ENCODE measurements at regions not wholly inside any gene's neighbourhood (a gene's known extent, or its start where the extent isn't known, plus 50 kb on each side); places are given as distances from the start of the nearest gene placed in this dataset.
"Not testable (repeated sequence)": the region's sequence is repeated elsewhere in the genome, so short reads cannot be mapped to it uniquely, and the experiment has no call there.

DNA sequence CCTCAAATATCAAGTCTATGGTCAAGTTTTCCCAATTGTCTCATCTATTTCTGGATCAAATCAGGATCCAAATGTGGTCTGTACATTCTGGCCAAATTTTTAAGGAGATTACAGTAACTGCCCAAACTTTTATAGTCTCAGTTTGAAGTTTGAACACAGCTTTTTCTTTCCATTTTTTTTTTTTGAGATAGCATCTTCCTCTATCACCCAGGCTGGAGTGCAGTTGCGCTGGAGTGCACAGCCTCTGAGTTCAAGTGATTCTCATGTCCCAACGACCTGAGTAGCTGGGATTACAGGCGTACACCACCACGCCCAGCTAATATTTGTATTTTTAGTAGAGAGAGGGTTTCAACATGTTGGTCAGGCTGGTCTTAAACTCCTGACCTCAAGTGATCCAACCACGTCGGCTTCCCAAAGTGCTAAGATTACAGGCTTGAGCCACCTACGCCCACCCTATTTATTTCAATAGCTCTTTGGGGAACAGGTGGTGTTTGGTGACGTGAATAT is 84.9 kb upstream of the CARMIL1 start:
- no peaks in the 10 kb centered on the region for H3K36me3 Mint-ChIP-seq
- H3K27me3 Mint-ChIP-seq, result peaks cover 20% of the 10 kb centered on the region
- H3K4me3 Mint-ChIP-seq, result no peak overlapping the region
- no peak for ATAC-seq
- H3K27ac Mint-ChIP-seq, result no peak overlapping the region
- H3K9me3 Mint-ChIP-seq, result no peaks in the 10 kb centered on the region
- no peaks in the 10 kb centered on the region for H3K4me1 Mint-ChIP-seq

- no peaks in the 10 kb centered on the region for H3K4me1 Mint-ChIP-seq
- peaks cover 28% of the 10 kb centered on the region for H3K27me3 Mint-ChIP-seq
- no peaks in the 10 kb centered on the region for H3K36me3 Mint-ChIP-seq
- no peak overlapping the region for H3K27ac Mint-ChIP-seq
- no peak for ATAC-seq
- H3K9me3 Mint-ChIP-seq, result no peaks in the 10 kb centered on the region
- H3K4me3 Mint-ChIP-seq, result no peak overlapping the region
Observed at GRCh38 chr6:25196464-25196863, 82.7 kb upstream of the CARMIL1 start.

DNA sequence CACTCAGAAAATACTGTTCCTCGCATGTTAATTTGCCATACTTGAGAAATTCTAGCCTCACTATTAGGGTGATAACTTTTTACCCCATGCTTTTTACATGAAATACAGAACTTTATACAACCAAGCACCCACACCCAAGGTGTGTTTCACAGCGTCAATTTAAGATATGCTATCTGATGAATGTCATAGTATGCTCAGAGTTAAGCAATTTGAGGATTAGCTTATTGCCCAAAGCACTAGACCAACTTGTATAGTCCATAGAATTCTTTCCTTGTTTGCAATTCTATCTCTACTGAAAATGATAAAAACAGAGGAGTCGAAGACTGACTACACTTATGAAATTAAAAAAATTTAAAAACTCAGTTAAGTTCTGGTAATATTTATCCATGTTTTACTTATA is 82.1 kb upstream of the CARMIL1 start:
- Mint-ChIP-seq H3K36me3 (no peaks in the 10 kb centered on the region), H3K9me3 (no peaks in the 10 kb centered on the region), H3K27ac (no peak overlapping the region), H3K4me1 (no peaks in the 10 kb centered on the region), H3K4me3 (no peak overlapping the region), H3K27me3 (peaks cover 25% of the 10 kb centered on the region)
- no peak for ATAC-seq

GRCh38 chr6:25199544-25199943 is 79.6 kb upstream of the CARMIL1 start:
- H3K27me3 Mint-ChIP-seq, result peaks cover 8% of the 10 kb centered on the region
- H3K4me1 Mint-ChIP-seq, result no peaks in the 10 kb centered on the region
- peaks cover under 1% of the 10 kb centered on the region for H3K9me3 Mint-ChIP-seq
- no peak for ATAC-seq
- H3K27ac Mint-ChIP-seq, result no peak overlapping the region
- no peak overlapping the region for H3K4me3 Mint-ChIP-seq
- H3K36me3 Mint-ChIP-seq, result no peaks in the 10 kb centered on the region

DNA sequence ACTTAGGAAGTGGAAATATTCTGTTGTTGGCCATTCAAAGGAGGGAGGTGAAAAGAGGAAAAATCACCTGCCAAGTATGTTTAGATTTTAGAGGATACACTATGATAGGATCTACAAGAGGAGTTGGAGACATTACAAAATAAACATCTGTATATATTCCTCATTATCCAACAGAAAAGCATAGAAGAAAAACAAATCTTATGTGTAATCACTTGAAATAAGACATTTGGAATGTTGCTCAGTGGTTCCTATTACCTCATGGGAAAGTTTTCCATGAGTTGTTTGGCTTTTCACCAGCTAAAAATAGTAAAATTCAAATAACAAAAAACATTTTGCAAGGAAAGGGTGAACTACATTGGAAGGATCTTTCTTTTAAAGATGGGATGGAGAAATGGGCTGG is 76.7 kb upstream of the CARMIL1 start:
- no peak for ATAC-seq
- Mint-ChIP-seq H3K27ac (no peak overlapping the region), H3K4me3 (no peak overlapping the region), H3K4me1 (no peaks in the 10 kb centered on the region), H3K27me3 (peaks cover 24% of the 10 kb centered on the region), H3K36me3 (no peaks in the 10 kb centered on the region), H3K9me3 (peaks cover 2% of the 10 kb centered on the region)

GRCh38 chr6:25205629-25206028 is 73.5 kb upstream of the CARMIL1 start:
- no peak overlapping the region for H3K27ac Mint-ChIP-seq
- peaks cover 10% of the 10 kb centered on the region for H3K9me3 Mint-ChIP-seq
- no peaks in the 10 kb centered on the region for H3K36me3 Mint-ChIP-seq
- peaks cover 16% of the 10 kb centered on the region for H3K27me3 Mint-ChIP-seq
- H3K4me3 Mint-ChIP-seq, result no peak overlapping the region
- ATAC-seq, result no peak
- H3K4me1 Mint-ChIP-seq, result no peaks in the 10 kb centered on the region

GRCh38 chr6:25207453-25208155 is 71.6 kb upstream of the CARMIL1 start:
- not testable (repeated sequence) for H3K4me1 Mint-ChIP-seq, ATAC-seq, H3K36me3 Mint-ChIP-seq, H3K4me3 Mint-ChIP-seq, H3K27ac Mint-ChIP-seq
- Mint-ChIP-seq H3K9me3 (peaks cover 14% of the 10 kb centered on the region), H3K27me3 (peaks cover 16% of the 10 kb centered on the region)

- Mint-ChIP-seq H3K27ac (no peak overlapping the region), H3K27me3 (no peaks in the 10 kb centered on the region), H3K4me1 (no peaks in the 10 kb centered on the region), H3K4me3 (no peak overlapping the region), H3K9me3 (peaks cover 4% of the 10 kb centered on the region), H3K36me3 (no peaks in the 10 kb centered on the region)
- no peak for ATAC-seq
Observed at GRCh38 chr6:25215881-25216280, 63.3 kb upstream of the CARMIL1 start.

DNA sequence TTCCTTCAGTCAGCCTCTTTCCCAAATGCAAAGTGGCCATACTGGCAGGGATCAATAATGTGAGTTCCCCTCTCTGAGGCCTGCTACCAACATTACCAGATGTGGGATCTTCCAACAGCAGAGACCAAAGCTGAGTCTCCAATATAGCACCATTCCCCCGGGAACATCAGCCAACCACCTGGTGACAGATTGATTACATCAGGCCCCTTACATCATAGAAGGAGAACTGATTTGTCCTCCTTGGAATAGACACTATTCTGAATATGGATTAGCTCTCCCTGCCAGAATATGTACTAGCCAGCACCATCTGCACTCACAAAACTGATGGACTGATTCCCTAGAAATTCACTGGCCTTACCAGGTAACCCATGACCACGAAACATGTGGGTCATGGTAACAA is 61.9 kb upstream of the CARMIL1 start:
- no peak overlapping the region for H3K4me3 Mint-ChIP-seq
- no peak overlapping the region for H3K27ac Mint-ChIP-seq
- ATAC-seq, result no peak

DNA sequence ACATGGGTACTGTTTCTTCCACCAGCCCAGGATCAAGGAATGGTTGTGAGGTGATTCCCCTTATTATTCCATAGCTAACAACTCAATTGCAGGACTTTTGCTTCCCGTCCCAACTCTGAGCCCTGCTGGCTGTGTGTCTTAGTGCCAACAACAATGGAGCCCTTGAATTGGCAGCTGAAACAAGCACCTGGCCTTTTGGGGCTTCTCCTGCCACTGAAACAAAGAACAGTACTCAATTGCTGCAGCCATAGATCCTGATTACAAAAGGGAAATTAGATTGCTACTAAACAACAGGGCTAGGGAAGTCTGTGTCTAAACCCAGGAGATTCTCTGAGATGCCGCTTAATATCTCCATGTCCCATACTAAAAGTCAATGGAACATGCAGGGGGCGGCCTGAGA is 61.3 kb upstream of the CARMIL1 start:
- H3K27ac Mint-ChIP-seq, result no peak overlapping the region
- H3K27me3 Mint-ChIP-seq, result no peaks in the 10 kb centered on the region
- H3K36me3 Mint-ChIP-seq, result no peaks in the 10 kb centered on the region
- no peaks in the 10 kb centered on the region for H3K4me1 Mint-ChIP-seq
- no peak for ATAC-seq
- no peak overlapping the region for H3K4me3 Mint-ChIP-seq
- no peaks in the 10 kb centered on the region for H3K9me3 Mint-ChIP-seq

More for the DNA sequence above, 61.9 kb upstream of the CARMIL1 start:
- Mint-ChIP-seq H3K4me1 (no peaks in the 10 kb centered on the region), H3K27me3 (no peaks in the 10 kb centered on the region), H3K36me3 (no peaks in the 10 kb centered on the region), H3K9me3 (no peaks in the 10 kb centered on the region)

GRCh38 chr6:25218346-25218745 is 60.8 kb upstream of the CARMIL1 start:
- no peak for ATAC-seq
- no peaks in the 10 kb centered on the region for H3K27me3 Mint-ChIP-seq
- H3K4me3 Mint-ChIP-seq, result no peak overlapping the region
- no peak overlapping the region for H3K27ac Mint-ChIP-seq
- no peaks in the 10 kb centered on the region for H3K9me3 Mint-ChIP-seq
- H3K4me1 Mint-ChIP-seq, result peaks cover 2% of the 10 kb centered on the region
- H3K36me3 Mint-ChIP-seq, result no peaks in the 10 kb centered on the region

GRCh38 chr6:25219216-25219916 is 59.8 kb upstream of the CARMIL1 start:
- H3K27ac Mint-ChIP-seq, result no peak overlapping the region
- no peak for ATAC-seq
- H3K36me3 Mint-ChIP-seq, result no peaks in the 10 kb centered on the region
- peaks cover 12% of the 10 kb centered on the region for H3K4me1 Mint-ChIP-seq
- no peaks in the 10 kb centered on the region for H3K9me3 Mint-ChIP-seq
- H3K27me3 Mint-ChIP-seq, result peaks cover 10% of the 10 kb centered on the region
- no peak overlapping the region for H3K4me3 Mint-ChIP-seq

GRCh38 chr6:25219917-25220278 is 59.3 kb upstream of the CARMIL1 start:
- Mint-ChIP-seq H3K27ac (no peak overlapping the region), H3K27me3 (peaks cover 13% of the 10 kb centered on the region), H3K4me1 (peaks cover 13% of the 10 kb centered on the region), H3K4me3 (no peak overlapping the region), H3K9me3 (no peaks in the 10 kb centered on the region), H3K36me3 (no peaks in the 10 kb centered on the region)
- no peak for ATAC-seq

DNA sequence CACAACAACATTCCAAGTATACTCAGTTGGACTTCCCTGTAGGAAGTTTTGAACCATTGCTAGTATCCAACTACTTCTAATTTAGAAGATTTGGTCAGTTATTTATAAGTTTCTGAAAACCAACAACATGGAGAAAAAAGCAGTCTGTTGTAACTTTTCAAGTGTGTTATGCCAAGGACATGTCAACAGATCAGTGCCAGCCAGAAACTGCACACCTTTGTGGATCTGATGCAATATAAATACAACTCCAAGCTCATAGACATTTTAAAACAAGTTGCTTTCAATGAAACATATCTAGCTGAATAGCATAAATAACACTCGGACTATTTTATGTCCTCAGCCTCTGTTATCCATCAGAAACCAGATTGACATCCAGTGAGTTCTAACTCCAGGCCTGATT is 58.3 kb upstream of the CARMIL1 start:
- H3K4me1 Mint-ChIP-seq, result peaks cover 13% of the 10 kb centered on the region
- no peak overlapping the region for H3K27ac Mint-ChIP-seq
- H3K36me3 Mint-ChIP-seq, result no peaks in the 10 kb centered on the region
- peaks cover 13% of the 10 kb centered on the region for H3K27me3 Mint-ChIP-seq
- H3K9me3 Mint-ChIP-seq, result no peaks in the 10 kb centered on the region
- H3K4me3 Mint-ChIP-seq, result no peak overlapping the region
- no peak for ATAC-seq

- Mint-ChIP-seq H3K9me3 (no peaks in the 10 kb centered on the region), H3K4me1 (peaks cover 13% of the 10 kb centered on the region), H3K36me3 (no peaks in the 10 kb centered on the region), H3K4me3 (no peak overlapping the region), H3K27me3 (peaks cover 13% of the 10 kb centered on the region), H3K27ac (no peak overlapping the region)
- no peak for ATAC-seq
Observed at GRCh38 chr6:25222006-25222678, 57.0 kb upstream of the CARMIL1 start.

Measured in stimulated activated memory B cell treated with anti-CD40 and anti-IgM and Interleukin-4, amounts not matched to agents 10 μg/mL and 1 μg/mL and 100 μg/mL, for 72 hours (primary cell).